ENCODE measurements at regions not wholly inside any gene's neighbourhood (a gene's known extent, or its start where the extent isn't known, plus 50 kb on each side); places are given as distances from the start of the nearest gene placed in this dataset.

- TF ChIP-seq ESRRG (CRISPR knock-in tag; IDR thresholded peaks at IDR 0.05), result no peak
- no peak for TF ChIP-seq TOX (CRISPR knock-in tag; IDR thresholded peaks at IDR 0.05; ENCODE audit: borderline replicate concordance)
- TF ChIP-seq, protein P1, sequence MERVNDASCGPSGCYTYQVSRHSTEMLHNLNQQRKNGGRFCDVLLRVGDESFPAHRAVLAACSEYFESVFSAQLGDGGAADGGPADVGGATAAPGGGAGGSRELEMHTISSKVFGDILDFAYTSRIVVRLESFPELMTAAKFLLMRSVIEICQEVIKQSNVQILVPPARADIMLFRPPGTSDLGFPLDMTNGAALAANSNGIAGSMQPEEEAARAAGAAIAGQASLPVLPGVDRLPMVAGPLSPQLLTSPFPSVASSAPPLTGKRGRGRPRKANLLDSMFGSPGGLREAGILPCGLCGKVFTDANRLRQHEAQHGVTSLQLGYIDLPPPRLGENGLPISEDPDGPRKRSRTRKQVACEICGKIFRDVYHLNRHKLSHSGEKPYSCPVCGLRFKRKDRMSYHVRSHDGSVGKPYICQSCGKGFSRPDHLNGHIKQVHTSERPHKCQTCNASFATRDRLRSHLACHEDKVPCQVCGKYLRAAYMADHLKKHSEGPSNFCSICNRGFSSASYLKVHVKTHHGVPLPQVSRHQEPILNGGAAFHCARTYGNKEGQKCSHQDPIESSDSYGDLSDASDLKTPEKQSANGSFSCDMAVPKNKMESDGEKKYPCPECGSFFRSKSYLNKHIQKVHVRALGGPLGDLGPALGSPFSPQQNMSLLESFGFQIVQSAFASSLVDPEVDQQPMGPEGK (CRISPR knock-in tag; IDR thresholded peaks at IDR 0.05; ENCODE audit: borderline replicate concordance), result no peak
- TF ChIP-seq ZNF8 (CRISPR knock-in tag; IDR thresholded peaks at IDR 0.05), result no peak
- no peak for TF ChIP-seq RARB (CRISPR knock-in tag; IDR thresholded peaks at IDR 0.05)
- no peak for TF ChIP-seq GLIS3 (CRISPR knock-in tag; IDR thresholded peaks at IDR 0.05)
- TF ChIP-seq, protein P2, sequence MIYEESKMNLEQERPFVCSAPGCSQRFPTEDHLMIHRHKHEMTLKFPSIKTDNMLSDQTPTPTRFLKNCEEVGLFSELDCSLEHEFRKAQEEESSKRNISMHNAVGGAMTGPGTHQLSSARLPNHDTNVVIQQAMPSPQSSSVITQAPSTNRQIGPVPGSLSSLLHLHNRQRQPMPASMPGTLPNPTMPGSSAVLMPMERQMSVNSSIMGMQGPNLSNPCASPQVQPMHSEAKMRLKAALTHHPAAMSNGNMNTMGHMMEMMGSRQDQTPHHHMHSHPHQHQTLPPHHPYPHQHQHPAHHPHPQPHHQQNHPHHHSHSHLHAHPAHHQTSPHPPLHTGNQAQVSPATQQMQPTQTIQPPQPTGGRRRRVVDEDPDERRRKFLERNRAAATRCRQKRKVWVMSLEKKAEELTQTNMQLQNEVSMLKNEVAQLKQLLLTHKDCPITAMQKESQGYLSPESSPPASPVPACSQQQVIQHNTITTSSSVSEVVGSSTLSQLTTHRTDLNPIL (CRISPR knock-in tag; IDR thresholded peaks at IDR 0.05; ENCODE audit: low read depth), result no peak
- no peak for TF ChIP-seq ZNF70 (CRISPR knock-in tag; IDR thresholded peaks at IDR 0.05)
- no peak for TF ChIP-seq PPARA (CRISPR knock-in tag; IDR thresholded peaks at IDR 0.05; ENCODE audit: borderline replicate concordance)
- no peak for TF ChIP-seq OSR1 (CRISPR knock-in tag; IDR thresholded peaks at IDR 0.05)
Measured at GRCh38 chr18:73666772-73667171, 480.9 kb downstream of the FBXO15 start.
